HUDEP-2 (cell line): ENCODE measurements at regions not wholly inside any gene's neighbourhood (a gene's known extent, or its start where the extent isn't known, plus 50 kb on each side); places are given as distances from the start of the nearest gene placed in this dataset.

Experiments used
- DNase-seq, 76 experiments: peaks; one replicate each; lab custom pipeline; 2025; ENCODE audit not compliant: unreplicated experiment in 76 of 76; lab: John Stamatoyannopoulos, UW

DNA sequence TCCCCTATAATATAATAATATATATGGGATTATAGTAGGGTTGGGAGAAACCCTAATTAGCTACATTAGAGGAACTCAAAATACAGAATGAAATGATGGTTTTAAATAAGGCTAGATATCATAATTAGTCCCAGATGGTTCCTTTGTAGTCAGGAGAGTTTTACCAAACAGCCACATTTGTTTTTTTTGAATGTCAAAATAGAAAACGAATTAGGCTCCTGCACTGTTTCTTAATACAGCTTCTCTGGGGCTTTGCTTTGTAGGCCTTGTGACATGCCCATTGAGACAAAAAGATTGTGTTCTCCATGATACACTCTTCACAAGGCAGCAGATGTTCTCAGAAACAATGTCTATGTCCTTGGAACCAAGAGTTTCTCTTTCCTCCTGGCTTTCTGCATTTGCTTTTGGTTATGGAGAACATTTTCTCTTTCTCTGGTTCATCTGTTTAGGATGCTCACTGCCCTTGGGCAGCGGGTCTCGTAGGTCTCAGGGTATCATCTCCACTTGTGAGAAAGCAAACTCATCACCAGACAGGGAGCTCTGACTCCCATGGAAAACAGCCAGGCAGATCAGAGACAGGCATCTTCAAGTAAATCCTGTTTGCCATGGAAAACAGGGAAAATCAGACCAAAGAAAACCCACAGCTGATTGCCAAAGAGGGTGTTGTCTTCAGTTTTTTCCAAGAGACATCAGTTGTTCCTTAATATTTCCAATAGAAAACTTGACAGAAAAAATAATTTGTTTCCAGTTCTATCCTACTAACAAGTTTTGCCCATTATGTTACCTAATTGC is 54.1 kb upstream of the RPS23 start:
- no peak for DNase-seq

DNA sequence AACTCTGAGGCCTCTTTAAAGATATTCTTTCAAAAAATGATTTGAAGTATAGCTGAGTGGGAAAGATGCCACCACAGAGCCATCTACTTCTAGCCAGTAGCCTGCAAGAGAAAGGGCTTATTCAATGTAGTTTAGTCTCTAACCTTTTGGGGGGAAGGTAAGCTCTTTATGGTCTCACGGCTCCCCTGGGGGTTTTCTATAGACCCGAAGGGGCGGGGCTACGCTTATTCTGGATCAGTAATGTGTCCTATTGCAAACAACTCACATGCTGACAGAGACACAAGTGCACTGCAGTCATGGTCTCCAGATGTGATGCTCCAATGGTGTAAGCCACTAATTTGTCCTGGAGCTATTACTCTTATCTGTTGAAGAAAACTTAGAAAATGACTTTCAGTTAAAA is 53.4 kb upstream of the RPS23 start:
- no peak for DNase-seq

DNA sequence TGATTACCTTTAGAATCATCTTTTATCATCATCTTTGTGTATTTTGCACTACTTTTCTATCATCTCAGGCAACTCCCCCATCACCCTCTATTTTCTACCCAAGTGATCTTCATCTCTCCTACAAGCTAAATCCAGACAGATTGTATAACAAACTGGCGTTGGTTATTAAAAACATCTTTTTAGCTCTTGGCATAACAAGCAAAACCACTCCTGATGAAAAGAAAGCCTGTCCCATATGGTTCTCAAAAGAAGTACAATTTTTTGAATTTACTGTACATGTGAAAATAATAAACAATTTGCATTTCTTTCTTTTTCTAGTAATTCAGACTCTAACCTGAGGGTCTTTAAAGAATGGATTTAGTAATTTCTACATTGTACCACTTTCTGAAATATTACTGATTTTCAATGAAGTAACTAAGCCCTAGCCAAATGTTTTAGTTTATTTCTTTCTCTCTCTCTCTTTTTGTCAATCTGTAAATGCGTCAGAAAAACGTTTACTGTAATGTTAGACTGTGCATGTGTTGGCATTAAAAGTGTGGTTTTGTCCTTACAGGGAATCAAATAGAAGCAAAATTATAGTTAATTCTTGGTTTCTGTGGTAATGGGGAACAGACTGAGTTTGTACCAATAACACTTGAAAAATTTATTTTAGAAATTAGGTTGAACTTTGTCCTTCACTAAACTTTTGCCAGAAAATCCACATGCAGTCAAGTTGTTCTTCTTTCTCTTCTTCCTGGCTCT is 52.5 kb upstream of the RPS23 start:
- DNase-seq, result no peak

DNA sequence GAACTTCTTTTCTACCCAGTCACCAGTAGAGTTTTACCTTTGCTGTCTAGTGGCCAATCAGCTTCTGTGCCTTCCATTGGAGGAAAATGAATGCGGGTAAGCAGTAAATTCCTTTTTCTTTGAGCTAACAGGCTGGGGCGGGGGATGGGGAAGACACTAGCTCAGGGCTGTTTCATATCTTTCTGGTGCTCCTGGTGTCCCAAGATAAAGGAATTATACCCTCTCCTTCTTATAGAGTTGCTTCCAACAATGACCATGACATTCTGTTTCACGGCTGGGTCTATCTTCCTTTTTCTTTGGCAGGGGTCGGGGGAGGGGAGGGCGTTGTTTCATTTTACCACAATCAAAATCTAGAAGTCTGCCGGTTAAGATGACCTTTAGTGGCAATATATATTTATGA is 51.2 kb upstream of the RPS23 start:
- DNase-seq, result no peak
